CD4-positive, alpha-beta T cell (primary cell): ENCODE measurements at regions not wholly inside any gene's neighbourhood (a gene's known extent, or its start where the extent isn't known, plus 50 kb on each side); places are given as distances from the start of the nearest gene placed in this dataset.

ENCODE experiments used
- ATAC-seq: fragments of 200-7000 bp; cut with Tn5 transposase; one replicate; pipeline ENCODE4 v1.10.0; 2022; ENCODE audit warnings: mild to moderate bottlenecking; ENCODE audit not compliant: poor library complexity
- CTCF ChIA-PET: fragments of 350-600 bp; sonication (Branson Sonifier 250); formaldehyde crosslinking; loops from one replicate; lab custom pipeline; 2021; ENCODE audit warnings: antibody characterized with exemption, inconsistent platforms; lab: Charles Lee
- POLR2A ChIA-PET: fragments of 350-600 bp; sonication (Branson Sonifier 250); formaldehyde crosslinking; loops from one replicate; lab custom pipeline; 2021; ENCODE audit warnings: antibody characterized with exemption, inconsistent platforms; lab: Charles Lee
- DNase-seq, 14 experiments: peaks; one replicate each; pipeline ENCODE4 v3.0.0-alpha.2; 2013 to 2020; ENCODE audit warnings: mixed read lengths in 2 of 14
- H3K27ac ChIP-seq, 2 donors: one replicate each; pipeline versions ENCODE4 v1.5.1 to v1.7.0; 2013; ENCODE audit warnings: low read length in 2 of 2, low read depth in 1 of 2, mild to moderate bottlenecking in 1 of 2
- H3K27me3 ChIP-seq, 2 experiments: 1 replicate in 1 of 2; 2 replicates in 1 of 2; pipeline versions ENCODE4 v1.6.1 to v1.7.0; 2013; ENCODE audit warnings: low read length in 2 of 2, control low read depth in 1 of 2, mild to moderate bottlenecking in 1 of 2, moderate library complexity in 1 of 2; ENCODE audit not compliant: insufficient read depth in 2 of 2, control insufficient read depth in 1 of 2
- H3K36me3 ChIP-seq: one replicate; pipeline ENCODE4 v1.6.1; 2013; ENCODE audit warnings: low read length, control low read depth; ENCODE audit not compliant: insufficient read depth
- H3K4me1 ChIP-seq: one replicate; pipeline ENCODE4 v1.6.1; 2013; ENCODE audit warnings: low read length, control low read depth; ENCODE audit not compliant: insufficient read depth
- H3K4me3 ChIP-seq: one replicate; pipeline ENCODE4 v1.5.1; 2013; ENCODE audit warnings: mild to moderate bottlenecking, low read length, moderate library complexity
- H3K9me3 ChIP-seq, 2 experiments: 1 replicate in 1 of 2; 2 replicates in 1 of 2; pipeline versions ENCODE4 v1.6.1 to v1.7.0; 2013; ENCODE audit warnings: low read length in 2 of 2, mild to moderate bottlenecking in 2 of 2, control low read depth in 1 of 2, moderate library complexity in 1 of 2; ENCODE audit not compliant: control insufficient read depth in 1 of 2, insufficient read depth in 1 of 2
- H3K27ac Mint-ChIP-seq: one replicate; pipeline ENCODE4 v1.8.0; 2020; ENCODE audit warnings: mixed read lengths
- H3K27me3 Mint-ChIP-seq: one replicate; pipeline ENCODE4 v1.8.0; 2021; ENCODE audit warnings: mixed read lengths
- H3K36me3 Mint-ChIP-seq: one replicate; pipeline ENCODE4 v1.8.0; 2021; ENCODE audit warnings: low read depth, mixed read lengths
- H3K4me1 Mint-ChIP-seq: one replicate; pipeline ENCODE4 v1.8.0; 2021; ENCODE audit warnings: low read depth, mixed read lengths
- H3K4me3 Mint-ChIP-seq: one replicate; pipeline ENCODE4 v1.8.0; 2020; ENCODE audit warnings: mild to moderate bottlenecking, mixed read lengths
- H3K9me3 Mint-ChIP-seq: one replicate; pipeline ENCODE4 v1.8.0; 2020; ENCODE audit warnings: mixed read lengths
- CTCF ChIP-seq: fragments of 200-600 bp; IDR thresholded peaks from one replicate; pipeline ENCODE4 v1.8.0; 2022; ENCODE audit warnings: antibody characterized with exemption, mild to moderate bottlenecking
- intact Hi-C, 2 experiments: fragments of 100-400 bp; cut with DNase I in 1 of 2; cut with micrococcal nuclease in 1 of 2; formaldehyde crosslinking; loops; one replicate each; pipeline versions ENCODE4 v1.15.1 to v1.9.0; 2023 to 2025; cut with DNase I, micrococcal nuclease

GRCh38 chr15:95141486-95141885 is 910.1 kb downstream of the MCTP2 start:
- no peak for TF ChIP-seq CTCF
- Histone ChIP-seq H3K4me3 (no peak overlapping the region), H3K9me3 (no peaks in the 10 kb centered on the region), H3K27ac (no peak overlapping the region), H3K36me3 (no peaks in the 10 kb centered on the region), H3K27me3 (no peaks in the 10 kb centered on the region), H3K4me1 (no peaks in the 10 kb centered on the region)
- Mint-ChIP-seq H3K4me1 (no peaks in the 10 kb centered on the region), H3K27ac (no peak overlapping the region), H3K27me3 (no peaks in the 10 kb centered on the region), H3K36me3 (no peaks in the 10 kb centered on the region), H3K4me3 (no peak overlapping the region), H3K9me3 (peaks cover 2% of the 10 kb centered on the region)
- POLR2A ChIA-PET = no interaction called here
- ATAC-seq = no peak
- DNase-seq = no peak
- CTCF ChIA-PET = no interaction called here
- intact Hi-C loops = no loop called here

GRCh38 chr15:95142531-95142930 is 911.2 kb downstream of the MCTP2 start:
- ATAC-seq = no peak
- Histone ChIP-seq H3K4me3 (no peak overlapping the region), H3K36me3 (no peaks in the 10 kb centered on the region), H3K27me3 (no peaks in the 10 kb centered on the region), H3K4me1 (no peaks in the 10 kb centered on the region), H3K27ac (no peak overlapping the region), H3K9me3 (no peaks in the 10 kb centered on the region)
- ChIA-PET POLR2A (no interaction called here), CTCF (no interaction called here)
- no peak for DNase-seq
- intact Hi-C loops = no loop called here
- H3K27ac Mint-ChIP-seq = no peak overlapping the region
- no peak for TF ChIP-seq CTCF
- peaks cover under 1% of the 10 kb centered on the region for H3K9me3 Mint-ChIP-seq
- no peaks in the 10 kb centered on the region for H3K27me3 Mint-ChIP-seq
- no peaks in the 10 kb centered on the region for H3K36me3 Mint-ChIP-seq
- H3K4me1 Mint-ChIP-seq = no peaks in the 10 kb centered on the region
- H3K4me3 Mint-ChIP-seq = no peak overlapping the region

GRCh38 chr15:95146481-95146880 is 915.1 kb downstream of the MCTP2 start:
- no peak for ATAC-seq
- Histone ChIP-seq H3K4me1 (no peaks in the 10 kb centered on the region), H3K27me3 (no peaks in the 10 kb centered on the region), H3K9me3 (no peaks in the 10 kb centered on the region), H3K36me3 (no peaks in the 10 kb centered on the region), H3K4me3 (no peak overlapping the region), H3K27ac (no peak overlapping the region)
- ChIA-PET POLR2A (no interaction called here), CTCF (no interaction called here)
- H3K27me3 Mint-ChIP-seq = no peaks in the 10 kb centered on the region
- TF ChIP-seq CTCF = no peak
- no peak for DNase-seq
- no peak overlapping the region for H3K27ac Mint-ChIP-seq
- H3K4me1 Mint-ChIP-seq = no peaks in the 10 kb centered on the region
- no peak overlapping the region for H3K4me3 Mint-ChIP-seq
- no peaks in the 10 kb centered on the region for H3K36me3 Mint-ChIP-seq
- intact Hi-C loops = no loop called here
- H3K9me3 Mint-ChIP-seq = no peaks in the 10 kb centered on the region
